ENCODE measurements at regions not wholly inside any gene's neighbourhood (a gene's known extent, or its start where the extent isn't known, plus 50 kb on each side); places are given as distances from the start of the nearest gene placed in this dataset.
"Not testable (repeated sequence)": the region's sequence is repeated elsewhere in the genome, so short reads cannot be mapped to it uniquely, and the experiment has no call there.

DNA sequence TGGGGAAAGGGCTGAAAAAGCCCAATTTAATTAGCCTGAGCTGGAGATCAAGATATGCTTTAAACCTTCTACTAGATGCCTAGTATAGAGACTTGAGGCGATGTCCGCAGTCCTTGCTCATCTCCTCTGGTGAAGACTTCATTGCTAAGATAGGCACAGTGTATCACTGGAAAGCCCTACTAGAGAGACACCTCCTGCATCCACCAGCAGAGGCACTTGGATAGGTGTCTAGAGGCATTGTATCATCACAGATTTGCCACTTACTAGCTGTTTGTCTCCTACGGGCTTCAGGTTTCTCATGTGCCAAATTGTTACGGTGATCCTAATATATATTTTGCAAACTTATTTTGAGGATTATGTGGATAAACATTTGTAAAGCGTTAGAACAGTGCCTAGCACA, 1048.5 kb downstream of the GALC start:
- DNase-seq = no peak

DNA sequence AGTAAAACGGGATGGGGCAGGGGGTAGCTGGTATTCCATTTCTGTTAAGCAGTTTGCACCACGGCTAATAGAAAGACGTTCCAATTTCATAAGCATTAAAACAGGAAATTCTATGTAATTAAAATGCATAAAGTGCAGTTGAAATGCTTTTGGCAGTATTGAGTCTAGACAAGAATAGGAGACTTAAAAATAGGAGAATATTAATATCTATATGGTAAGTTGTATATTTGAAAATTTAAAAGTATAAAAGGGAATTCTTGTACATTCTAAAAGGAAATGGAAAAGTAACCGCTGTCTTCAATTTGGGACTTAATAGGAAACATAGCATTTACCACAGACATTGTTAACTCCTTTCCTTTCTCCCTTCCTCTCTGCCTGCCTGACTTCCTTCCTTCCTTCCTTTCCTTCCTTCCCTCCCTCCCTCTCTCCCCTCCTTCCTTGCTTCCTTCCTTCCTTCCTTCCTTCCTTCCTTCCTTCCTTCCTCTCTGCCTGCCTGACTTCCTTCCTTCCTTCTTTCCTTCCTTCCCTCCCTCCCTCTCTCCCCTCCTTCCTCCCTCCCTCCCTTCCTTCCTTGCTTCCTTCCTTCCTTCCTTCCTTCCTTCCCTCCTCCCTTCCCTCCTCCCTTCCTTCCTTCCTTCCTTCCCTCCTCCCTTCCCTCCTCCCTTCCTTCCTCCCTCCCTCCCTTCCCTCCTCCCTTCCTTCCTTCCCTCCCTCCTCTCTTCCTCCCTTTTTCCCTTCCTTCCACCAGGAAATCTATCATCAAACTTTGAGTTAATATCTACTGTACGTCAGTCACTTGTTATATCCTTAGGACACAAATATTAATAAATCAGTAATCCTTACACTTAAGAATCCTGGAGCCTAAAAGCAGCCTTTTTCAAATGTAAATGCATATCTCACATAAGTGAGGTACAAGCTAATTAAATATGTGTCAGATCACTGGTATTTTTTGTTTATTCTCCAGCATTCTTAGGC, 1049.3 kb downstream of the GALC start:
- no peak for DNase-seq

DNA sequence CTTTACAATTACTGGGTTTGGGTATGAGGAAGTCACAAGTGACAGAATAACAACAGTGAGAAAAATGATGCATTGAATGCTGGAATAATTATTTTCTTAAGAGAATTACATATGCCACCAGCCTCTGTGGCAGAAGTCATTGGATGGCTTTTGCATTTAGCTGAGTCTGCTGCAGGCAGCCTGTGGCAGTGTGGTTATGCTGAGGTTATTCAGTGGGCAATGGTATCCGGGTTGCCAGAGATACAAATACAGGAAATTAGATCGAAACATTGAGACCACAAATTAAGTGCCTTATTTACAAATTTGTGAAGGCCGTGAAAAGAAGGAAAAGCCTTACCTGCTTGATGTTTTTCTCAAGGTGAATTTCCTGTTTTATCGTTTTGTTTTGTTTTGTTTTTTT, 1050.0 kb downstream of the GALC start:
- DNase-seq = no peak

DNA sequence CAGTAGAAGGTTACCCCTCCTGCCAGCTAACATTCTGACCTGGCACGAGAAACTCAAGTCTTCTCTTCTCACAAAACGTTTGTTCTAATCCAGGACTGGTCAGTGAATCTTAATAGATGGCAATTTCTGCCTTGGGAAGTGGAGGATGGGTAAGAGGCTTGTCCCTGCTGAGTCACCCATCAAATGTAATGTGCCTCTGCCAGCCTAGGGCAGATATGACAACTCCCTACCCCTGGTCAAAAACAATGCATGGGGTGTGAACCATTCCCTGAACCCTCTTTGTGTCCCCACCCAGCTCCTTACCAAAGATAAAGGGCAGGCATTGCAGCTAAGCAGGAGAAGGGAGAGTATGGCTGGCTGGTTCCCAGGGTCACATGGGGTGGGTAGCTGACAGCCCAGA, 1052.9 kb downstream of the GALC start:
- DNase-seq = no peak

DNA sequence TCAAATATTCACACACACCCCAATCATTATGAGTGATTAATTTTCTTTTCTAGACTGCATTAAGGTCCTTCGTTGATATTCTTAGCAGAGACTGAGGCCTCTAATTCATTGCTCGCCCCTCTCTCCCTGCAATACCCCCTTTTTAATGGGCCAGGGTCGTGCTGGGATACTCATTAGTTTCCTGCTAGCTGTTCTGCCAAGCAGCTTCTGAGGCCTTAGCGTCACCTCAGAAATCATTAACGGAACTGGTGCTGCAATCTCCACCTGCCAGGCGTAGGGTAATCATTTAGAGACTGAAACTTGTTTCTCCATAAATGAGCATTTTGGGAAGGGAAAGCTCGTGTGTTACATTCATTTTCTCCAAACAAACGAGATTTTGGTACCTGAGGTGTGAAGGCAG, 1054.7 kb downstream of the GALC start:
- no peak for DNase-seq

DNA sequence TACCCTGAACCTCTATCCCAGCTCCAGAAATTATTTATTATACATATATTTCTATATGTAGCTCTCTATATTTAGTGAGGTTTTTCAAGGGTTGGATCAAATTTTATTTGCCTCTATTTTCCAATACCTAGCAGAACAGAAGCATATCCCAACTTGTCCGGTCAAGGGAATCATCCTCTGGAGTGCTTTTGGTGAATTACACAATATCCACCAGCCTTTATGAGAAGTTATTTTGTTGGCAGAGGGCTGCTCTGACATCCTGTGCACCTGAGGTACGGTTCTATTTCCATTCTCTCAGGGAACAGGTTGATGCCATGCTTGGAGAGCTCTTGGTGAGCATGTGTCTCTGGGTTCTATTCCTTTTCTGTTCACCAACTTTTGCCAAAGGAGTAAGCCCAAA, 1056.4 kb downstream of the GALC start:
- no peak for DNase-seq

DNA sequence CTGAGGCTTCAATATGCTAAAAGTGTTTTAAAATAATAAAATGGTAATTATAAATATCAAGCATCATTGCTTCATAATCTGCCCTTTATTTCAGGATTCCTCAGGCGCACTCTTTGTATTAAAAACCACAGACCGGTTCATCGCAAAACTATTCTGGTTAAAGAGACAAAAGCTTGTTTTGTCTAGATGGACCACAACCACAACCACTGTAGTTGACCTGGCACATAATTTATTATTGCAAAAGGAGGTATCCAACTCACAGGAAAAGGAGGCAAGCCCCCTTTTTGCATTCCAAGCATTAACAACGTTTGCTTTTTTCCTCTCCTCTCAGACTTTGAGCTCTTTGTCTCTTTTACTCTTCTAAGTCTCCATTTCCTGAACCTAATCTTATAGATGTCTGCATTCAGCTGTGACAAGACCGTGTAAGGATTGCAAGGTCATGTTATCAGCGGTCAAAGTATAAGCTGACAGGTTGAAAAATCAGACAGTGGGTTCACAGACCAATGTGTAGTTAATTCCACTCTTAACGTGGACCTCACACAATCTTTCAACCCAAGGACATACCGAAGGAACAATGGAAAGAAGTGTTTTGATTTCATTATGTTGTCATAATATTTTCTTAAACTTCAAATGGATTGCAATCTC, 1057.6 kb downstream of the GALC start:
- DNase-seq = no peak

DNA sequence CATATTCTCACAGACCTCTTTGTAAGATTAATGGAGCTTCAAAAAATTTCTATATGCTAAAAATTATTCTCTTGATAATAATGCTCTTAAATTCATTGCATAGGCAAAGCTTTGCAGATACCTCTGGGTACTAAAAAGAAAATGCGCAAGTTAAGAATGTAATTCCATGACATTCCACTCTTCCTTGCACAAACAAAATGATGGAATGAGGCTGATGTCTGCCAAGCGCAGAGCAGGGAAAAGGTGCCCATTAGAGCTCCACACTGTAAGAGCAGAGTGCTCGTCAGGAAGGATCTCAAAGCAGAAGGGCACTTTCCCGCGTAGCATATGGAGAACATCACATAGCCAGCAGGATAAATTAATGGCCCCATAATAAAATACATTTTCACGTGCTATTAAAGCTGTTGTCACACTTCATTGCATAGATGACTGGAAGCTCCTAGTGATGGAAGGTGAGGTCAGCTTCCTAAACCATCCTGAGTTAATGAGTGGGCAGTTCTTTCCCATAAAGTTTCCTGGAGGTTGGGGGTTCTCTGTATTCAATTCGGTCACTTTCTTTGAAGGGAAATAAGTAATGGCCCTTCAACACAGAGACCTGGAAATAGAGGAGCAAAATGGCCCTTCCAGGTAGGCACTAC, 1058.9 kb downstream of the GALC start:
- DNase-seq = no peak

DNA sequence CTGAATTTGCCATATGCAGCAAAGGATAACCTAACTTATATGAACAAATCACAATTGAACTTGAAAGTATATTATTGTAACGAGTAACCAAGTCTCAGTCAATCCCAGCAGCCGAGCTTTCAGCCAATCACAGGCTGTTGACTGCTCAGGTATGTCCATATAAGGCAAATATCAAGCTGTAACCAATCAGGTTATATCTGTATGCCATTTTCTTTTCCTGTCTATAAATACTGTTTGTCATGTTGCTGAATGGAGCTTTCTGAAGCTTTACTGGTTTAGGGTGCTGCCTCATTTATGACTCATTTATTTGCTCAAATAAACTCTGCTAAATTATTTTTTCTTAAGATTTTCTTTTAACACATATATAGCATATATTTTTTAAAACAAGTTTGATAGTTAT, 1059.5 kb downstream of the GALC start:
- DNase-seq = no peak

DNA sequence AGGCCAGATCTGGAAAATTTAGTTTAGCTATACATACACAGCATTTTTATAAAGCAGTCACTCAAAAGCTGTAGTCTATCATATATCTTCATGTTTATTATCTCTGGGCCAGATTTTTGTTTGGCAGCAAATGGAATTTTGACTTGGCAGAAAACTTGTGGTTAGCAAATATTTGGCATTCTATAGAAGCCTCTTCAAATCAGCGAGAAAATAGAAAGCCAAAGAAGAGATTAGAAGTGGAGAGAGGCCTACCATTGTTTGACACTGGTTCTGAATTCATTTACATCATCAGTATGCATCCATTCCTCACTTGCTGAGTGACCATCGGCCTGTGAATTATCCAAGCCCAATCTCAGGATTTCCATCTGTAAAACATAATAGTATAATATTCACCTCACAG, 1077.6 kb downstream of the GALC start:
- DNase-seq = no peak

DNA sequence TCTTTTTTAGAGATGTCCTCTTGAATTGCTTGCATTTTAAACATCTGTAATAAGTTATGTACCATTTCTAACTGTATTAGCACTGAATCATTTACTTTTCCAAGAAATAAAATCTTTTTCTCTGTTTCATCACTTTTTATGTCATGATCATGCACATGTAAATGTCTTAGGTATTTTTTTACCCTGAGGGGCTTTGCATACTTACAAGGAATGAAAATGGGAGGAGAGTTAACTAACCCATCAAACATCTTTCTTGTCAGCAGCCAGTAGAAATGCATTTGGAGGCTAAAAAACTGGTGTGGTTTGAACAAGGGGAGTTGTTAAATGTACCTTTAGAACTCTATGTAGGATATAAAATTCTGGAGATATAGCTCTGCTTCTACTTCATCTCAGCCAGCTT, 1080.3 kb downstream of the GALC start:
- DNase-seq = no peak

DNA sequence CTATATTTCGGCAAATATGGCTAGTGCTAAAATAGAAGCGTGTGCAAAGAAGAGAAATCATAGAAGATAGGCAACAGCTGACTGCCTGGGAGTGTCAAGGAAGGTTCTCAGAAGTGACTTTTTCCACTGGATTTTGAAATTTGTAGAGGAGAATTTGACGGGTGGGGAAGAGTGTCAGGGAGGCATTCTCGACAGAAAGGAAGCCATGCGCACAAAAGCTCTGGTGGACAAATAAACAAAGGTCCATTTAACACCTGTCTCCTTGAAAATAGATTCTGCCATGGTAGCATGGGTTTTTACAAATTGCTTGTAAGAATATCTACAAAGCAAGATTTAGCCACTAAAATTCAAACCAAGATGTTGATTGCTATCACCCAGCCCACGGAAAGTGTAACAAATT, 1081.5 kb downstream of the GALC start:
- no peak for DNase-seq

DNA sequence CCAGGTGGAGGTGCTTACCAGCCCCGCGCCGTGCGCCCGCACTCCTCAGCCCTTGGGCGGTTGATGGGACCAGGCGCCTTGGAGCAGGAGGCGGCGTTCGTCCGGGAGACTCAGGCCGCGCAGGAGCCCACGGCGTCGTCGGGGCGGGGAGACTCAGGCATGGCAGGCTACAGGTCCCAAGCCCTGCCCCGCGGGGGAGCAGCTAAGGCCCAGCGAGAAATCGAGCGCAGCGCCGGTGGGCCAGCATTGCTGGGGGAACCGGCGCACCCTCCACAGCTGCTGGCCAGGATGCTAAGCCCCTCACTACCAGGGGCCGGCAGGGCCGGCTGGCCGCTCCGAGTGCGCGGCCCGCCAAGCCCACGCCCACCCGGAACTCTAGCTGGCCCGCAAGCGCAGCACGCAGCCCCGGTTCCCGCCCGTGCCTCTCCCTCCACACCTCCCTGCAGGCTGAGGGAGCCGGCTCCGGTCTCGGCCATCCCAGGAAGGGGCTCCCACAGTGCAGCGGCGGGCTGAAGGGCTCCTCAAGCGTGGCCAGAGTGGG, 1087.5 kb downstream of the GALC start:
- not testable (repeated sequence) for DNase-seq

DNA sequence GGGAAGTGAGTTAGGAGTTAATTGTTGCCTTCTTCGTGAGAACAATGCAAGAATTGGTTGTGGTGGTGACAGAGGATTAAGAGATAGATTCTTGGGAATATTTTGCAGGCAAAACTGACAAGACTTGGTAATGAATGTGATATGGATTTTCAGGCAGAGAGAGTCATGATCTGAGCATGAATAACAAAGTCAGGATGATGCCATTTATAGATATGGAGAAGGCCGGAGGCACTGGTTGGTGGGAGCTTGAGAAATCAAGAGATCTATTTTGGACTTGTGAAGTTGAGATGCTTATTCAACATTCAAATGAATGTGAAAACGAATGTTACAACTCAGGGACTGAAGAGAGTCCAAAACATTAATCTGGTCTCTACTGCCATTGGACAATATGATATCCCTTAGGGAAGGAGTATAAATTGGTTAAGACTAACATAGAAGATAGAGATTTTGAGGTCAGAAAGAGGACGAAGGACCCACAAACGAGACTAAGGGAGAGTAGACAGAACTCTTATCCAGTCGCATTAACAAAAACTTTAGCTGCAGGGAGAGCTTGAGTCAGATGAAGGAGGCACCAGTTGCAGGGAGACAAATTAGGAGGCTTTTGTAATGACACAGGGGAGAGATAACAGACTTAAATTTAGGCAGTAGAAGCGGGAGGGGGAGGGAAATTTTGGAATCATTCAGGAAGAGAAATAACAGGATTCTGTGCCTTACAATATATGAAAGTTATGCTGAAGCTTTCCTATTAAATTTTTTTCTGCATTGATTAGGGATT, 1090.6 kb downstream of the GALC start:
- no peak for DNase-seq

DNA sequence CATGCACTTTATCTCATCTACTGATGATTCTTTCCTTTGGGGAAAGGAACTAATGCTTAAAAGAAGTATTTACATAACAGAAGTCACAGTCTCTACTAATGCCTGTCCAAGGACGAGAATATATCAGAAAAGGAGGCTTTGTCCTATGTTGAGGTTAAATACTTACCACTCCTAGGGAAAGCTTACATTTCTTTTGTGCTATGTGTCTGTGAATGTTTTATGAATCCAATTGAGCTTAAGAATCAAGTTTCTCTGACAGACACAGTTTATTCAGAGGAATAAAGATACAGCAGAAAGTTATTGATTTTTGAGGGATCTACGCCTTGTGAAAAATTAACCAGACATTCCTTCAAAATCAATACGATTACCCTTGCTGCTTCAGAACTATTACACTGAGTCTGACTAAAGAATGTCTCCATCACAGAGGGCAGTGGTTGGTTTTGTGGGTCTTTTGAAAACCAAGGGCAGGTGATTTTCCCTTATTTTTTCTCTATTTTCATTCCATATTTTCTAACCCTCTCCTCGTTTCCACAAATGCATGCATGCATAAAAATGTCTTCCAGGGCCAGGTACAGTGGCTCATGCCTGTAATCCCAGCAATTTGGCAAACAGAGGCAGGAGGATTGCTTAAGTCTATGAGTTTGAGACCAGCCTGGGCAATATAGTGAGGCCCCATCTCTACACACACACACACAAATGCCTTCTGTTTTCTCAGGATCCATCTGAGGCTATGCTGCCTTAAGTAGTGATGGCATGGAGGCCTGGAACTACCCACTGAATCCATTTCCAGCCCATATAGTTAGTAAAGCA, 1095.1 kb downstream of the GALC start:
- DNase-seq = no peak

DNA sequence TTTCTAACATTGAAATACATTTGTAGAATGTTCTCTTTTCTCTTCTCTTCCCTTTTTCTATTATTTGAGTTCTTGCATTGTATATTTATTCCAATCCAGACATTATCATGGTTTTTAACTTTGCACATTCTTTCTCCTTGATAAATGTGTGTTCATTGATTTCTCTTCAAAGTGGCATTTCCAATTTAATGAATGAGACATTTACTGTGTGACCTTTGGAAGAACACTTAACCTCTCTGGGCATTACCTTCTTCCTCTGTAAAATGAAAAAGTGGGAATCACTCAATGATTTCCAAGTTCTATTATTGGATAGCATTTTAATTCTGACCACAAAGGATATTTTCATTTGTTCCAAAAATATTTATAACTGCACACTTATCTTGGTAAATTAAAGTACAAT, 1095.8 kb downstream of the GALC start:
- DNase-seq = no peak

DNA sequence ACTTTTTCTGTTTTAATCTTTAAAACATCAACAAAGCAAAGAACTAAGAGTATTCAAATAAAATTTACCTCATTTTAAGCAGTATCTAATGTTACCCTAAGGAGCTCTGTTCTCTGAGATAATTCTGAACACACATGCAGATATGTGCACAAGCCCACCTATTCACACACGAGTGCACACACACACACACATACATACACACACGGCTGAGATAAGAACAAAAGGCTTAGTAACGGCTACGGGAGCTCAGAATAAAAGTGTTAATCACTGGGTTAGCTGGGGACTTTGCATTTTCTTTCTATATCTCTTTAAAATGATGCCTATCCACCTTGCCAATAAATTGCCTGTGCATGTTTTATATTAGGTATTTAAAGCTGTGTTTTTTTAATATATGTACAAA, 1096.3 kb downstream of the GALC start:
- DNase-seq = no peak

DNA sequence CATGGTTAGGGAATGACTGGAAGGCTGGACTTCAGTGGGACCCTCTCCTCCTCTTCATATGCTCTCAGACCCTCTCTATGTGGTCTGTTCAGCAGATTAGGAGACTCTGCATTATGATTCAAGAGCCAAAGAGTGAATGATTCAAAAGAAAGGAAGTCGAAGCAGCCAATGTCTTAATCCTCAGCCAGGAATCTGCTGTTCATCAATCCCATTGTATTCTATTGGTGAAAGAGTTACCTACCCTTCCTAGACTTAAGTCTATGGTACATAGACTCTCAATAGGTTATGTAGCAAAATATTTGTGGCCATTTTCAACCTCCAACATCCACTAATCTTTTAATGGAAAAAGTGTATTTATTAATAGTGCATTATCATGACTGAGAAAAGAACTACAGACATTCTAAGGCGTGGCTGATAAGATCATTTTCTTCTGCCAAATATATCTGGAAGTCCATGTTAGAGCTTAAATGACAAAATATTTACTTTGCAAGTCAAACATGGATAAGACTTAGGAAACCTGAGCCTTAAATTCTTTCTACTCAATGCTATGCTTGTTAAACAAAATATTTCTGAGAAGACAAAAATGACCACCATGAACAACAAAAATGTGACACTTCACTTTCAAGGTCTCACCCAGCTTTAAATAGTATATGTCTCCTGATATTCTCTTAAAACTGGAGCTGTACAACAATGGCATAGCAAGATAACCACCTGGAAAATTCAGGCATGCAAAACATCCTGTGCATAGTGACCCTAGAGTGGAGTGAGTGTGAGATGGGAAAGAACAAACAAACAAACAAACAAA, 1100.6 kb downstream of the GALC start:
- no peak for DNase-seq

DNA sequence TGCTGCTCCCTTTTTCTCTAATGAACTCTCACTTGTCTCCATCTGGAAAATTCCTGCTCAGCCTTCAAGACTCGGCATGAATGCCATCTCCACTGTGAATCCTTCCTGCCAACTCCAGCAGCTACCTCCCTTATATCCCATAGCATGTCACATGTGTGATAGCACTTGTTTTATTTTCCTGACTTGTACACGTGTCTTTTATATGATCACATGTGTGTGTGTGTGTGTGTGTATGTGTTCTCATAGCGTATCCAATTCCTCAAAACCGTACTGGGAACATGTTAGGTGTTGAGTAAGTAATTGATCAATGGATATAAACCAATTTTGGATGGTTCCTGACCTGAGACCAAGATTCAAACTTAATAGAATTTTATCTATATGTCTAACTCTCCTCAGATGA, 1107.7 kb downstream of the GALC start:
- no peak for DNase-seq

DNA sequence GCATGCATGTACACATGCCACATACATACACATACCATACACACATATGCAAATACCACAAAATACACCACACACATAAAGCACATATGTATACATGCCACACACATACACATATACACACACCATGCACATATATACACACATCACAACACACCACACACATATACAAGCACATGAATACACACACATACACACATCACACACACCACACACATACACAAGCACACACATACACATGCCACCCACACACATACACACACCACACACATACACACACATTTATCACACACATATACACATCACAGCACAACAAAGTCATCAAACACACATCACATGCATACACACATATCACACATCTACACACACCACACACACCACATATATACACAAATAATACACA, 1108.5 kb downstream of the GALC start:
- DNase-seq = no peak

DNA sequence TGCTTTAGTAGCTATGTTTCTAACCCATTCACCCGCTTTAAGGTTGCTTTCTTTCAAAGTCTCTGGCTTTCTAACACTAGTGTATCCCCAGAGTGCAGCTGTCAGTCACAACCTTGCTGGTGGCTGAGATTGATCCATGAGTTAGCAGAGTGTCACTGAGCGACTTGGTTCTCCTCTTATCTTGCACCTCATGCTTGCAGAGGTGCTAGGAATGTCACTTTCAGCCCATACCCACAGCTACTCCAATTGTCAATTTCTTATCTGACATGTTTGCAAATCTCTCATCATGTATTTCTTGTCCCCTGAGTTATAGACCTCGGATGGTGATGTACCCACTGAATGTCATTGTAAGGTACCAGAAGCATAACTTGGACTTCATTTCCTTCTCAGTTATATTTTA, 1110.2 kb downstream of the GALC start:
- no peak for DNase-seq
